ENCODE measurements at regions not wholly inside any gene's neighbourhood (a gene's known extent, or its start where the extent isn't known, plus 50 kb on each side); places are given as distances from the start of the nearest gene placed in this dataset.
"Not testable (repeated sequence)": the region's sequence is repeated elsewhere in the genome, so short reads cannot be mapped to it uniquely, and the experiment has no call there.

- no peaks in the 10 kb centered on the region for H3K9me3 ChIP-seq
- WGBS, 2 donors (ENCODE audit: low coverage in 1 of 2), result 60 to 80% methylated on average over 8 to 28 of the region's 28 CpGs
- no peak overlapping the region for H3K4me3 ChIP-seq
- H3K36me3 ChIP-seq, result no peaks in the 10 kb centered on the region
- H3K27ac ChIP-seq, result peak overlapping the region; percentile 26 to 68 (median 43)
- intact Hi-C loops (cut with DNase I; ENCODE audit: low total_unique reads), result no loop called here
- TF ChIP-seq CTCF (IDR thresholded peaks at IDR 0.05) (no peak), POLR2A (IDR thresholded peaks at IDR 0.05) (peak; percentile 47), POLR2AphosphoS5 (IDR thresholded peaks at IDR 0.05) (peak in 2 of 3 donors; percentile 25 to 41), EP300 (IDR thresholded peaks at IDR 0.05; ENCODE audit: low read depth) (peak; percentile 26)
- DNase-seq, result peak; percentile 80
- peaks cover 0 to 12% (median 2%) of the 10 kb centered on the region in 4 donors for H3K4me1 ChIP-seq
- in situ Hi-C loops (cut with MboI; ENCODE audit: low pct_ligation_motif_present in 1 of 4, low pct_unique_long_range_greater_than_20kb in 1 of 4, low sequenced_read_pairs in 3 of 4), result no loop called here
- no peaks in the 10 kb centered on the region for H3K27me3 ChIP-seq
Measured at GRCh38 chr10:30529373-30529998, 95.5 kb downstream of the MAP3K8 start.

- in situ Hi-C loops (cut with MboI; ENCODE audit: low pct_ligation_motif_present in 1 of 4, low pct_unique_long_range_greater_than_20kb in 1 of 4, low sequenced_read_pairs in 3 of 4) (no loop called here), intact Hi-C loops (cut with DNase I; ENCODE audit: low total_unique reads) (no loop called here)
- peaks cover 0 to 12% (median 2%) of the 10 kb centered on the region in 4 donors for H3K4me1 ChIP-seq
- H3K9me3 ChIP-seq, result no peaks in the 10 kb centered on the region
- 85 to 90% methylated on average over 6 of the region's 6 CpGs for WGBS, 2 donors (ENCODE audit: low coverage in 1 of 2)
- no peaks in the 10 kb centered on the region for H3K27me3 ChIP-seq
- TF ChIP-seq CTCF (IDR thresholded peaks at IDR 0.05) (no peak), EP300 (IDR thresholded peaks at IDR 0.05; ENCODE audit: low read depth) (no peak), POLR2A (IDR thresholded peaks at IDR 0.05) (no peak), POLR2AphosphoS5 (IDR thresholded peaks at IDR 0.05) (no peak)
- no peak overlapping the region for H3K4me3 ChIP-seq
- no peak for DNase-seq
- peak overlapping the region in 2 of 4 donors; percentile 26 to 68 for H3K27ac ChIP-seq
- no peaks in the 10 kb centered on the region for H3K36me3 ChIP-seq
Measured at GRCh38 chr10:30528429-30528786, 94.4 kb downstream of the MAP3K8 start.

- Histone ChIP-seq H3K9me3 (no peaks in the 10 kb centered on the region), H3K27me3 (no peaks in the 10 kb centered on the region), H3K4me1 (peaks cover 0 to 12% (median 2%) of the 10 kb centered on the region in 4 donors), H3K27ac (peak overlapping the region in 1 of 4 donors; percentile 68), H3K4me3 (no peak overlapping the region), H3K36me3 (no peaks in the 10 kb centered on the region)
- WGBS, 2 donors (ENCODE audit: low coverage in 1 of 2), result 64 to 83% methylated on average over 7 to 12 of the region's 12 CpGs
- intact Hi-C loops (cut with DNase I; ENCODE audit: low total_unique reads), result no loop called here
- TF ChIP-seq POLR2A (IDR thresholded peaks at IDR 0.05) (no peak), POLR2AphosphoS5 (IDR thresholded peaks at IDR 0.05) (no peak), EP300 (IDR thresholded peaks at IDR 0.05; ENCODE audit: low read depth) (no peak)
- in situ Hi-C loops (cut with MboI; ENCODE audit: low pct_ligation_motif_present in 1 of 4, low pct_unique_long_range_greater_than_20kb in 1 of 4, low sequenced_read_pairs in 3 of 4), result no loop called here
- DNase-seq, result no peak
Measured at GRCh38 chr10:30527623-30528428, 93.8 kb downstream of the MAP3K8 start.

GRCh38 chr10:30522661-30523078 is 88.7 kb downstream of the MAP3K8 start:
- H3K36me3 ChIP-seq; in situ Hi-C loops (cut with MboI; ENCODE audit: low pct_ligation_motif_present in 1 of 4, low pct_unique_long_range_greater_than_20kb in 1 of 4, low sequenced_read_pairs in 3 of 4); intact Hi-C loops (cut with DNase I; ENCODE audit: low total_unique reads); DNase-seq; H3K27me3 ChIP-seq; H3K27ac ChIP-seq; H3K4me3 ChIP-seq; H3K4me1 ChIP-seq; H3K9me3 ChIP-seq: not testable (repeated sequence)
- WGBS, 2 donors (ENCODE audit: low coverage in 1 of 2), result 35 to 39% methylated on average over 4 to 8 of the region's 8 CpGs

- H3K4me1 ChIP-seq, result no peaks in the 10 kb centered on the region
- no peaks in the 10 kb centered on the region for H3K36me3 ChIP-seq
- H3K27ac ChIP-seq, result no peak overlapping the region
- DNase-seq, result no peak
- H3K4me3 ChIP-seq, result no peak overlapping the region
- no peaks in the 10 kb centered on the region for H3K9me3 ChIP-seq
- no peaks in the 10 kb centered on the region for H3K27me3 ChIP-seq
- WGBS, 2 donors (ENCODE audit: low coverage in 1 of 2), result 90 to 93% methylated on average over 1 of the region's 1 CpG
- in situ Hi-C loops (cut with MboI; ENCODE audit: low pct_ligation_motif_present in 1 of 4, low pct_unique_long_range_greater_than_20kb in 1 of 4, low sequenced_read_pairs in 3 of 4) (no loop called here), intact Hi-C loops (cut with DNase I; ENCODE audit: low total_unique reads) (no loop called here)
- TF ChIP-seq EP300 (IDR thresholded peaks at IDR 0.05; ENCODE audit: low read depth) (no peak), POLR2A (IDR thresholded peaks at IDR 0.05) (no peak), POLR2AphosphoS5 (IDR thresholded peaks at IDR 0.05) (no peak), CTCF (IDR thresholded peaks at IDR 0.05) (no peak)
Measured at GRCh38 chr10:30518907-30519306, 84.9 kb downstream of the MAP3K8 start.
